H1 (cell line): ENCODE measurements at regions not wholly inside any gene's neighbourhood (a gene's known extent, or its start where the extent isn't known, plus 50 kb on each side); places are given as distances from the start of the nearest gene placed in this dataset.

Experiments
- CTCF ChIA-PET: fragments of 300-600 bp; sonication (Branson Sonifier 250); formaldehyde crosslinking; loops from one replicate; lab custom pipeline; 2021; ENCODE audit not compliant: partially characterized antibody; lab: Charles Lee
- POLR2A ChIA-PET: fragments of 300-600 bp; sonication (Branson Sonifier 250); formaldehyde crosslinking; loops from one replicate; lab custom pipeline; 2021; ENCODE audit warnings: inconsistent platforms; ENCODE audit not compliant: partially characterized antibody; lab: Charles Lee
- DNase-seq, 2 experiments: peaks; one replicate each; pipeline versions ENCODE4 v3.0.0 to v3.0.0-alpha.2; 2010 to 2022; ENCODE audit warnings: low spot score in 2 of 2, low read depth in 1 of 2, mixed read lengths in 1 of 2
- FAIRE-seq: peaks from 2 replicates; lab custom pipeline; 2011; peaks lifted over from hg19 to GRCh38; lab: Jason Lieb, UNC
- H2AFZ ChIP-seq: 2 replicates; pipeline ENCODE4 v1.8.1; 2012; ENCODE audit warnings: low read length, inconsistent platforms
- H2AK5ac ChIP-seq: 2 replicates; pipeline ENCODE4 v1.6.1; 2013; ENCODE audit warnings: low read depth, low read length
- H2BK120ac ChIP-seq: replicated peaks from 2 replicates; pipeline ENCODE3; 2013; ENCODE audit warnings: low read depth, low read length, inconsistent platforms
- H2BK12ac ChIP-seq: 2 replicates; pipeline ENCODE4 v1.6.1; 2013; ENCODE audit warnings: low read depth, low read length
- H2BK15ac ChIP-seq: 2 replicates; pipeline ENCODE4 v1.6.1; 2013; ENCODE audit warnings: low read length
- H2BK20ac ChIP-seq: 2 replicates; pipeline ENCODE4 v1.6.1; 2013; ENCODE audit warnings: low read length
- H2BK5ac ChIP-seq: 2 replicates; pipeline ENCODE4 v1.6.1; 2013; ENCODE audit warnings: low read depth, low read length
- H3K14ac ChIP-seq: 2 replicates; pipeline ENCODE4 v1.6.1; 2013; ENCODE audit warnings: inconsistent platforms; ENCODE audit not compliant: insufficient read length
- H3K18ac ChIP-seq: 2 replicates; pipeline ENCODE4 v1.6.1; 2013; ENCODE audit warnings: low read length; ENCODE audit errors: extremely low read depth
- H3K23ac ChIP-seq: 2 replicates; pipeline ENCODE4 v1.6.1; 2013; ENCODE audit warnings: inconsistent platforms; ENCODE audit not compliant: insufficient read length
- H3K23me2 ChIP-seq: 2 replicates; pipeline ENCODE4 v1.6.1; 2013; ENCODE audit warnings: low read depth, low read length
- H3K27ac ChIP-seq: 2 replicates; pipeline ENCODE4 v1.6.1; 2011; ENCODE audit warnings: low read depth, low read length, inconsistent platforms
- H3K27me3 ChIP-seq, 4 experiments: replicated peaks in 1 of 4; 1 replicate in 1 of 4; 2 replicates in 3 of 4; pipeline versions ENCODE4 v1.6.1 to v1.8.1; 2011 to 2013; ENCODE audit warnings: low read length in 3 of 4, mild to moderate bottlenecking in 3 of 4, inconsistent platforms in 2 of 4, mixed read lengths in 2 of 4, moderate library complexity in 1 of 4; ENCODE audit not compliant: control insufficient read depth in 3 of 4, insufficient read depth in 3 of 4; ENCODE audit errors: extremely low read depth in 1 of 4
- H3K36me3 ChIP-seq, 4 experiments: 2 replicates each; pipeline versions ENCODE4 v1.6.1 to v1.8.1; 2011 to 2013; ENCODE audit warnings: mild to moderate bottlenecking in 4 of 4, low read length in 3 of 4, moderate library complexity in 2 of 4, control low read depth in 1 of 4, inconsistent platforms in 1 of 4; ENCODE audit not compliant: insufficient read depth in 4 of 4, control insufficient read depth in 2 of 4
- H3K4ac ChIP-seq: replicated peaks from 2 replicates; pipeline ENCODE3; 2013; ENCODE audit warnings: low read length, low read depth, mixed read lengths, inconsistent platforms; ENCODE audit not compliant: insufficient read length
- H3K4me1 ChIP-seq, 4 experiments: replicated peaks in 1 of 4; 1 replicate in 1 of 4; 2 replicates in 3 of 4; pipeline versions ENCODE4 v1.6.1 to v1.8.1; 2011 to 2013; ENCODE audit warnings: low read length in 3 of 4, inconsistent platforms in 2 of 4, mixed read lengths in 1 of 4; ENCODE audit not compliant: insufficient read depth in 4 of 4, control insufficient read depth in 3 of 4
- H3K4me2 ChIP-seq, 2 experiments: 2 replicates each; pipeline versions ENCODE4 v1.6.1 to v1.8.1; 2011 to 2013; ENCODE audit warnings: low read depth in 2 of 2, low read length in 2 of 2, control low read depth in 1 of 2, inconsistent platforms in 1 of 2, mild to moderate bottlenecking in 1 of 2; ENCODE audit not compliant: insufficient read depth in 1 of 2
- H3K4me3 ChIP-seq, 4 experiments: fragments of 200-600, 300-600 bp in 1 of 4; sonication (generic), shearing (Covaris generic), sonication (Bioruptor Twin) in 1 of 4; 2 replicates each; pipeline versions ENCODE4 v1.5.1 to v1.8.1; 2011 to 2016; ENCODE audit warnings: low read length in 4 of 4, low read depth in 3 of 4, control low read depth in 2 of 4, inconsistent platforms in 2 of 4, mild to moderate bottlenecking in 2 of 4, mixed read lengths in 1 of 4, moderate library complexity in 1 of 4; ENCODE audit not compliant: insufficient read depth in 2 of 4; ENCODE audit errors: extremely low read depth in 1 of 4
- H3K56ac ChIP-seq: replicated peaks from 2 replicates; pipeline ENCODE3; 2013; ENCODE audit warnings: low read depth, mild to moderate bottlenecking, mixed read lengths, low read length, inconsistent platforms; ENCODE audit not compliant: insufficient read length
- H3K79me1 ChIP-seq: 2 replicates; pipeline ENCODE4 v1.6.1; 2013; ENCODE audit warnings: low read depth, low read length, control low read depth
- H3K79me2 ChIP-seq, 2 experiments: 2 replicates each; pipeline versions ENCODE4 v1.6.1 to v1.8.1; 2012 to 2013; ENCODE audit warnings: low read length in 2 of 2, mild to moderate bottlenecking in 2 of 2, inconsistent platforms in 1 of 2; ENCODE audit not compliant: insufficient read depth in 2 of 2, control insufficient read depth in 1 of 2
- H3K9ac ChIP-seq, 4 experiments: replicated peaks in 1 of 4; 1 replicate in 1 of 4; 2 replicates in 3 of 4; pipeline versions ENCODE4 v1.6.1 to v1.8.1; 2011 to 2013; ENCODE audit warnings: low read depth in 3 of 4, low read length in 3 of 4, control low read depth in 2 of 4, mild to moderate bottlenecking in 2 of 4, moderate library complexity in 2 of 4, inconsistent platforms in 1 of 4; ENCODE audit errors: extremely low read depth in 1 of 4
- H3K9me3 ChIP-seq, 2 experiments: 2 replicates each; pipeline versions ENCODE4 v1.6.1 to v1.8.1; 2012 to 2013; ENCODE audit warnings: mild to moderate bottlenecking in 2 of 2, moderate library complexity in 2 of 2, control low read depth in 1 of 2, inconsistent platforms in 1 of 2, low read depth in 1 of 2, low read length in 1 of 2, mixed read lengths in 1 of 2; ENCODE audit not compliant: insufficient read depth in 2 of 2
- H4K20me1 ChIP-seq, 2 experiments: replicated peaks in 1 of 2; 2 replicates each; pipeline versions ENCODE3 to v1.8.1; 2011 to 2013; ENCODE audit warnings: inconsistent platforms in 2 of 2, low read length in 2 of 2, mild to moderate bottlenecking in 1 of 2; ENCODE audit not compliant: insufficient read depth in 2 of 2, control insufficient read depth in 1 of 2
- H4K5ac ChIP-seq: 2 replicates; pipeline ENCODE4 v1.6.1; 2013; ENCODE audit warnings: low read length, low read depth, mixed read lengths, inconsistent platforms; ENCODE audit not compliant: insufficient read length
- H4K8ac ChIP-seq: 2 replicates; pipeline ENCODE4 v1.8.0; 2013; ENCODE audit warnings: mild to moderate bottlenecking, moderate library complexity, low read length, inconsistent platforms; ENCODE audit not compliant: insufficient read depth; ENCODE audit errors: extremely low read depth
- H4K91ac ChIP-seq: replicated peaks from 2 replicates; pipeline ENCODE3; 2013; ENCODE audit warnings: low read length, mixed read lengths, inconsistent platforms; ENCODE audit not compliant: insufficient read length
- CREB1 ChIP-seq: IDR thresholded peaks from 2 replicates; pipeline ENCODE4 v1.6.1; 2012; ENCODE audit warnings: inconsistent platforms
- HDAC6 ChIP-seq: IDR thresholded peaks from one replicate; pipeline ENCODE4 v1.7.1; 2012; ENCODE audit warnings: low read depth, mild to moderate bottlenecking, inconsistent platforms, low read length, moderate library complexity
- JUND ChIP-seq: IDR thresholded peaks from 2 replicates; pipeline ENCODE4 v1.6.1; 2011; ENCODE audit warnings: mild to moderate bottlenecking, improper control_type of control experiment, low read length
- MAX ChIP-seq: IDR thresholded peaks from 2 replicates; pipeline ENCODE4 v1.6.1; 2012; ENCODE audit warnings: inconsistent platforms
- NANOG ChIP-seq: IDR thresholded peaks from 2 replicates; pipeline ENCODE4 v1.6.1; 2011; ENCODE audit warnings: low read length, low read depth, mild to moderate bottlenecking, inconsistent platforms; ENCODE audit not compliant: insufficient read depth, poor library complexity, severe bottlenecking
- POU5F1 ChIP-seq: IDR thresholded peaks from 2 replicates; pipeline ENCODE4 v1.6.1; 2011; ENCODE audit warnings: low read depth, mild to moderate bottlenecking, low read length, moderate library complexity
- RBBP5 ChIP-seq: IDR thresholded peaks from 2 replicates; pipeline ENCODE4 v1.7.1; 2012; ENCODE audit warnings: low read depth, mild to moderate bottlenecking, inconsistent platforms, low read length, moderate library complexity, borderline replicate concordance
- RFX5 ChIP-seq: IDR thresholded peaks from 2 replicates; pipeline ENCODE4 v1.6.1; 2011; ENCODE audit warnings: low read depth, low read length, improper control_type of control experiment, borderline replicate concordance
- RNF2 ChIP-seq: fragments of 200-900, 300-1000 bp; sonication (generic); IDR thresholded peaks from 2 replicates; pipeline ENCODE4 v1.7.1; 2016; ENCODE audit warnings: borderline replicate concordance, low read depth, mild to moderate bottlenecking, antibody characterized with exemption, low read length; ENCODE audit not compliant: poor library complexity, severe bottlenecking; ENCODE audit errors: missing control alignments
- SAP30 ChIP-seq: fragments of 300-600 bp; sonication (generic); IDR thresholded peaks from 2 replicates; pipeline ENCODE4 v1.7.1; 2012; ENCODE audit warnings: low read length, moderate library complexity, mild to moderate bottlenecking, inconsistent platforms; ENCODE audit not compliant: insufficient read depth, insufficient replicate concordance
- SIN3A ChIP-seq, 2 experiments: IDR thresholded peaks in 1 of 2; conservative IDR thresholded peaks in 1 of 2; 2 replicates each; pipeline ENCODE4 v1.6.1; 2011 to 2012; ENCODE audit warnings: low read length in 2 of 2, improper control_type of control experiment in 1 of 2, low read depth in 1 of 2, mild to moderate bottlenecking in 1 of 2
- SIX5 ChIP-seq: IDR thresholded peaks from 2 replicates; pipeline ENCODE4 v1.6.1; 2011; ENCODE audit warnings: mild to moderate bottlenecking, low read depth, low read length
- TBP ChIP-seq: IDR thresholded peaks from 2 replicates; pipeline ENCODE4 v1.6.1; 2011; ENCODE audit warnings: low read depth, low read length, improper control_type of control experiment
- WGBS, 2 experiments: shearing (Covaris generic) in 1 of 2; methylation state at CpG; one replicate each; pipeline versions ENCODE4 v1.1.6 to v1.1.7; 2013 to 2015; ENCODE audit warnings: low lambda C conversion rate in 2 of 2, mixed read lengths in 2 of 2, inconsistent platforms in 1 of 2, low coverage in 1 of 2, missing lambda C conversion rate in 1 of 2; ENCODE audit not compliant: insufficient replicate concordance in 2 of 2, insufficient coverage in 1 of 2, insufficient read length in 1 of 2; ENCODE audit errors: extremely low coverage in 1 of 2, missing lambda C conversion rate in 1 of 2; 5-methylcytosine and 5-hydroxymethylcytosine counted together

- Histone ChIP-seq H2AFZ (no peak overlapping the region), H3K9me3 (peaks cover 4 to 12% of the 10 kb centered on the region in 2 experiments), H3K27me3 (no peaks in the 10 kb centered on the region), H3K9ac (no peak overlapping the region), H3K4ac (no peak overlapping the region), H3K36me3 (no peaks in the 10 kb centered on the region), H4K91ac (no peak overlapping the region), H2AK5ac (no peak overlapping the region), H2BK12ac (no peak overlapping the region), H4K5ac (no peak overlapping the region), H2BK20ac (no peak overlapping the region), H4K8ac (no peak overlapping the region), H3K18ac (no peak overlapping the region), H3K79me2 (no peaks in the 10 kb centered on the region), H4K20me1 (peaks cover 0 to 2% of the 10 kb centered on the region in 2 experiments), H3K56ac (no peak overlapping the region), H3K4me3 (no peak overlapping the region), H2BK120ac (no peak overlapping the region), H3K14ac (no peak overlapping the region), H3K23ac (no peak overlapping the region), H2BK5ac (no peak overlapping the region; the same call in 1 of the 2 replicates), H3K79me1 (no peaks in the 10 kb centered on the region), H3K4me2 (no peak overlapping the region), H3K23me2 (no peaks in the 10 kb centered on the region), H3K4me1 (no peaks in the 10 kb centered on the region), H2BK15ac (no peak overlapping the region), H3K27ac (no peak overlapping the region)
- CTCF ChIA-PET = interaction anchor here (1.3 to 2.2 kb wide), 3 partner anchors 16 to 41 kb away, joined by 3 to 5 read pairs (median 4); no protein-coding TSS in a partner anchor
- DNase-seq (no peak), FAIRE-seq (no peak)
- POLR2A ChIA-PET = no interaction called here
- WGBS, 2 experiments = 94% methylated on average over 14 of the region's 15 CpGs; no CpG with 5 or more reads in 1 of the 2 experiments
- TF ChIP-seq JUND = no peak
- TF ChIP-seq CREB1 = no peak
- no peak for TF ChIP-seq HDAC6
- TF ChIP-seq SIN3A (conservative IDR thresholded peaks at IDR 0.05 in 1 of 2, IDR thresholded peaks at IDR 0.05 in 1 of 2; ENCODE audit: low read depth in 1 of 2, low read length in 2 of 2) = no peak
- TF ChIP-seq MAX = no peak
- TF ChIP-seq NANOG = no peak
- TF ChIP-seq SAP30 = no peak
- no peak for TF ChIP-seq SIX5
- TF ChIP-seq RNF2 = no peak
- no peak for TF ChIP-seq TBP
- TF ChIP-seq RFX5 = no peak
- TF ChIP-seq RBBP5 = no peak
- TF ChIP-seq POU5F1 = no peak
Measured at GRCh38 chr10:130231251-130231741, 95.1 kb downstream of the GLRX3 start.
